ENCODE measurements at regions not wholly inside any gene's neighbourhood (a gene's known extent, or its start where the extent isn't known, plus 50 kb on each side); places are given as distances from the start of the nearest gene placed in this dataset.

DNA sequence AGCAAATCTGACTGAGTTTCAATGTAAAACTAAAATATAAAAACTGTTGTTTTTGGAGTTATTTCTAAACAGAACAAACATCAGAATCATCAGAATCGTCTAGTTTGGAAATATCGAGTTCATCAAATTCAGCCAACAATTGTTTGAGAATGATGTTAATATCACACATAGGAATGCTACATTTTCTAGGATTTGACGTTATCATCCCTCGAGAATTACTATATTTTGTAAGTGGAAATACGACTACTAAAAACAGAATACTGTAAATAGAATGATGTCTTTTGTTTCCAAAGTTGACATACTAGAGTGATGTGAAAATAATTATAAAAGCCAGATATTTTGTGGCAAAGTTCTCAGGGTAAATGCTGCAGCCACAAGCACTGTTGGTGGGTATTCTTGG is 805.9 kb downstream of the TLE1 start:
- no peaks in the 10 kb centered on the region for H3K4me1 ChIP-seq (ENCODE audit: insufficient read depth, low read length, poor library complexity, severe bottlenecking)
- H3K4me3 ChIP-seq (ENCODE audit: low read length, poor library complexity, severe bottlenecking) = no peak overlapping the region
- no peak overlapping the region for H3K4me2 ChIP-seq (ENCODE audit: low read depth, low read length, poor library complexity, severe bottlenecking)
- no peak overlapping the region for H3K9ac ChIP-seq (ENCODE audit: low read depth, low read length, poor library complexity, severe bottlenecking)
- no peaks in the 10 kb centered on the region for H4K20me1 ChIP-seq (ENCODE audit: insufficient read depth, low read length, poor library complexity, severe bottlenecking)
- no peaks in the 10 kb centered on the region for H3K9me3 ChIP-seq (ENCODE audit: insufficient read depth, low read depth, low read length)
- no peaks in the 10 kb centered on the region for H3K79me2 ChIP-seq (ENCODE audit: insufficient read depth, low read length)
- no peak overlapping the region for H2AFZ ChIP-seq (ENCODE audit: low read length)
- no peaks in the 10 kb centered on the region for H3F3A ChIP-seq (ENCODE audit: low read depth)
- no peaks in the 10 kb centered on the region for H3K9me2 ChIP-seq (replicated peaks; ENCODE audit: low read depth, low read length)
- H3K27me3 ChIP-seq (ENCODE audit: insufficient read depth, low read length, poor library complexity, severe bottlenecking) = no peaks in the 10 kb centered on the region
- H3K36me3 ChIP-seq (ENCODE audit: insufficient read depth, low read length) = no peaks in the 10 kb centered on the region
- no peak for TF ChIP-seq EZH2phosphoT487 (IDR thresholded peaks at IDR 0.05; ENCODE audit: borderline replicate concordance)
- TF ChIP-seq, protein P1, sequence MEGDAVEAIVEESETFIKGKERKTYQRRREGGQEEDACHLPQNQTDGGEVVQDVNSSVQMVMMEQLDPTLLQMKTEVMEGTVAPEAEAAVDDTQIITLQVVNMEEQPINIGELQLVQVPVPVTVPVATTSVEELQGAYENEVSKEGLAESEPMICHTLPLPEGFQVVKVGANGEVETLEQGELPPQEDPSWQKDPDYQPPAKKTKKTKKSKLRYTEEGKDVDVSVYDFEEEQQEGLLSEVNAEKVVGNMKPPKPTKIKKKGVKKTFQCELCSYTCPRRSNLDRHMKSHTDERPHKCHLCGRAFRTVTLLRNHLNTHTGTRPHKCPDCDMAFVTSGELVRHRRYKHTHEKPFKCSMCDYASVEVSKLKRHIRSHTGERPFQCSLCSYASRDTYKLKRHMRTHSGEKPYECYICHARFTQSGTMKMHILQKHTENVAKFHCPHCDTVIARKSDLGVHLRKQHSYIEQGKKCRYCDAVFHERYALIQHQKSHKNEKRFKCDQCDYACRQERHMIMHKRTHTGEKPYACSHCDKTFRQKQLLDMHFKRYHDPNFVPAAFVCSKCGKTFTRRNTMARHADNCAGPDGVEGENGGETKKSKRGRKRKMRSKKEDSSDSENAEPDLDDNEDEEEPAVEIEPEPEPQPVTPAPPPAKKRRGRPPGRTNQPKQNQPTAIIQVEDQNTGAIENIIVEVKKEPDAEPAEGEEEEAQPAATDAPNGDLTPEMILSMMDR (conservative IDR thresholded peaks at IDR 0.05; ENCODE audit: low read length) = no peak

DNA sequence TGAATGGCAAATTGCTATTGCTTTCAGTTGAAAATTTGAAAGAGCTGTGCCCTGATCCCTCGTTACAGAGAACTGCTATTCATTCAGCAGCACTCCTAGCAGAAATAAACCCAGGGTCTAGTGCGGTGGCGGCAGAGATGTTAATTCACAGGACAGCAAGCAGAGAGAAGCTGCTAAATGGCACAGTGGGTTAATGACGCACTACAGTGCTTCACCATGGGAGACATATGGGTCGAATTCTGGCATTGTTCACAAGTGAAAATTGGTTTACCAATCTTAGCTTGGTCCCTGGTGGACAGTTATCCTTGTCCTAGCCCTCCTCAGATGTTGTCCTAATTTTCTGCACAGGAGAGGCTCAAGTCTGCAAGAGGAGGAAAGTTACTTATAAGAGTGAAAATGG is 807.4 kb downstream of the TLE1 start:
- Histone ChIP-seq H3K9ac (ENCODE audit: low read depth, low read length, poor library complexity, severe bottlenecking) (no peak overlapping the region), H2AFZ (ENCODE audit: low read length) (no peak overlapping the region), H4K20me1 (ENCODE audit: insufficient read depth, low read length, poor library complexity, severe bottlenecking) (no peaks in the 10 kb centered on the region), H3K27me3 (ENCODE audit: insufficient read depth, low read length, poor library complexity, severe bottlenecking) (no peaks in the 10 kb centered on the region), H3K4me2 (ENCODE audit: low read depth, low read length, poor library complexity, severe bottlenecking) (no peak overlapping the region), H3K4me1 (ENCODE audit: insufficient read depth, low read length, poor library complexity, severe bottlenecking) (no peaks in the 10 kb centered on the region), H3K4me3 (ENCODE audit: low read length, poor library complexity, severe bottlenecking) (no peak overlapping the region), H3K79me2 (ENCODE audit: insufficient read depth, low read length) (no peaks in the 10 kb centered on the region), H3K9me3 (ENCODE audit: insufficient read depth, low read depth, low read length) (no peaks in the 10 kb centered on the region), H3K36me3 (ENCODE audit: insufficient read depth, low read length) (no peaks in the 10 kb centered on the region), H3K9me2 (replicated peaks; ENCODE audit: low read depth, low read length) (no peaks in the 10 kb centered on the region), H3F3A (ENCODE audit: low read depth) (no peaks in the 10 kb centered on the region)
- no peak for TF ChIP-seq EZH2phosphoT487 (IDR thresholded peaks at IDR 0.05; ENCODE audit: borderline replicate concordance)
- TF ChIP-seq, protein P1 (conservative IDR thresholded peaks at IDR 0.05; ENCODE audit: low read length) = no peak

DNA sequence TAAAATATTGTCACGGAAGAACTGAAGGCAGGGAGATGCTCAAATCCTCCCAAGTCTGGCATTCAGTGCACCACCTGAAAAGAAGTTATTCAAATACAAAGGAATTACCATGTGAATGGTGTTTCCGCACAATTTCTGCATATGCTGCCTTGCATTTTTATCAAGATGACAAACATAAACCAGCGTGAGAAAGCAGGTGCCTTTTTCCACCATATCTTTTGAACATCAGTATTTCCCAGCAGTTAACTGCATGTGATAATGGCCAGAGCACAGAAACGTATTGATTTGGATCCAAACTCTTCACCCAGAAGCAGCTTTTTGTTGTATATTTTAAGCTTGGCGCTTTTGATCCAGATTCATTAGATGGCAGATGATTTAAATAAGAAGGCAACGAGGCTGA is 808.0 kb downstream of the TLE1 start:
- H3K36me3 ChIP-seq (ENCODE audit: insufficient read depth, low read length) = no peaks in the 10 kb centered on the region
- H3K4me3 ChIP-seq (ENCODE audit: low read length, poor library complexity, severe bottlenecking) = no peak overlapping the region
- no peaks in the 10 kb centered on the region for H3K27me3 ChIP-seq (ENCODE audit: insufficient read depth, low read length, poor library complexity, severe bottlenecking)
- no peaks in the 10 kb centered on the region for H3K9me2 ChIP-seq (replicated peaks; ENCODE audit: low read depth, low read length)
- H3K4me2 ChIP-seq (ENCODE audit: low read depth, low read length, poor library complexity, severe bottlenecking) = no peak overlapping the region
- no peaks in the 10 kb centered on the region for H3K9me3 ChIP-seq (ENCODE audit: insufficient read depth, low read depth, low read length)
- no peak overlapping the region for H2AFZ ChIP-seq (ENCODE audit: low read length)
- no peaks in the 10 kb centered on the region for H3F3A ChIP-seq (ENCODE audit: low read depth)
- H3K9ac ChIP-seq (ENCODE audit: low read depth, low read length, poor library complexity, severe bottlenecking) = no peak overlapping the region
- no peaks in the 10 kb centered on the region for H3K4me1 ChIP-seq (ENCODE audit: insufficient read depth, low read length, poor library complexity, severe bottlenecking)
- no peaks in the 10 kb centered on the region for H3K79me2 ChIP-seq (ENCODE audit: insufficient read depth, low read length)
- TF ChIP-seq EZH2phosphoT487 (IDR thresholded peaks at IDR 0.05; ENCODE audit: borderline replicate concordance) = no peak
- TF ChIP-seq, protein P1 (conservative IDR thresholded peaks at IDR 0.05; ENCODE audit: low read length) = no peak
- no peaks in the 10 kb centered on the region for H4K20me1 ChIP-seq (ENCODE audit: insufficient read depth, low read length, poor library complexity, severe bottlenecking)

All from Loucy (cell line).